ENCODE measurements at regions not wholly inside any gene's neighbourhood (a gene's known extent, or its start where the extent isn't known, plus 50 kb on each side); places are given as distances from the start of the nearest gene placed in this dataset.

- Mint-ChIP-seq H3K27me3 (ENCODE audit: low read depth) (no peaks in the 10 kb centered on the region), H3K9me3 (no peaks in the 10 kb centered on the region), H3K4me3 (no peak overlapping the region), H3K36me3 (ENCODE audit: insufficient read depth in 2 of 2) (no peaks in the 10 kb centered on the region), H3K4me1 (ENCODE audit: low read depth) (no peaks in the 10 kb centered on the region), H3K27ac (no peak overlapping the region)
- DNase-seq (no peak), ATAC-seq (replicated peaks in 1 of 2) (no peak)
These were observed 213.6 kb upstream of the ADARB2 start for GRCh38 chr10:1950803-1951495.

GRCh38 chr10:1947464-1948003 is 210.2 kb upstream of the ADARB2 start:
- Mint-ChIP-seq H3K27ac (no peak overlapping the region), H3K4me3 (no peak overlapping the region), H3K36me3 (ENCODE audit: insufficient read depth in 2 of 2) (no peaks in the 10 kb centered on the region), H3K4me1 (ENCODE audit: low read depth) (peaks cover 9% of the 10 kb centered on the region), H3K27me3 (ENCODE audit: low read depth) (no peaks in the 10 kb centered on the region), H3K9me3 (no peaks in the 10 kb centered on the region)
- no peak for DNase-seq
- no peak for ATAC-seq (replicated peaks in 1 of 2)

- H3K4me3 Mint-ChIP-seq = no peak overlapping the region
- no peaks in the 10 kb centered on the region for H3K9me3 Mint-ChIP-seq
- H3K27ac Mint-ChIP-seq = peak overlapping the region; percentile 25
- no peaks in the 10 kb centered on the region for H3K27me3 Mint-ChIP-seq (ENCODE audit: low read depth)
- H3K36me3 Mint-ChIP-seq (ENCODE audit: insufficient read depth in 2 of 2) = no peaks in the 10 kb centered on the region
- ATAC-seq (replicated peaks in 1 of 2) (no peak), DNase-seq (no peak)
- H3K4me1 Mint-ChIP-seq (ENCODE audit: low read depth) = peaks cover 14% of the 10 kb centered on the region
These were observed 207.2 kb upstream of the ADARB2 start for GRCh38 chr10:1944487-1944886.

GRCh38 chr10:1942478-1942877 is 205.2 kb upstream of the ADARB2 start:
- Mint-ChIP-seq H3K27ac (peak overlapping the region; percentile 39), H3K27me3 (ENCODE audit: low read depth) (no peaks in the 10 kb centered on the region)

GRCh38 chr10:1939016-1939415 is 201.7 kb upstream of the ADARB2 start:
- DNase-seq = peak; percentile 49 to 53
- no peaks in the 10 kb centered on the region for H3K9me3 Mint-ChIP-seq
- no peaks in the 10 kb centered on the region for H3K27me3 Mint-ChIP-seq (ENCODE audit: low read depth)
- H3K36me3 Mint-ChIP-seq (ENCODE audit: insufficient read depth in 2 of 2) = no peaks in the 10 kb centered on the region
- peak overlapping the region; percentile 49 to 72 for H3K4me3 Mint-ChIP-seq
- peaks cover 29% of the 10 kb centered on the region for H3K4me1 Mint-ChIP-seq (ENCODE audit: low read depth)
- H3K27ac Mint-ChIP-seq = peak overlapping the region; percentile 26
- peak; percentile 82 to 87 for ATAC-seq (replicated peaks in 1 of 2)

More at GRCh38 chr10:1942478-1942877, 205.2 kb upstream of the ADARB2 start:
- ATAC-seq (replicated peaks in 1 of 2) (no peak), DNase-seq (no peak)
- Mint-ChIP-seq H3K36me3 (ENCODE audit: insufficient read depth in 2 of 2) (no peaks in the 10 kb centered on the region), H3K4me3 (no peak overlapping the region), H3K9me3 (no peaks in the 10 kb centered on the region), H3K4me1 (ENCODE audit: low read depth) (peaks cover 29% of the 10 kb centered on the region)

GRCh38 chr10:1938317-1938716 is 201.0 kb upstream of the ADARB2 start:
- Mint-ChIP-seq H3K9me3 (no peaks in the 10 kb centered on the region), H3K27ac (no peak overlapping the region), H3K36me3 (ENCODE audit: insufficient read depth in 2 of 2) (no peaks in the 10 kb centered on the region), H3K27me3 (ENCODE audit: low read depth) (no peaks in the 10 kb centered on the region), H3K4me3 (peak overlapping the region; percentile 70 to 72), H3K4me1 (ENCODE audit: low read depth) (peaks cover 28% of the 10 kb centered on the region)
- DNase-seq (peak in 1 of 2 donors; percentile 30), ATAC-seq (replicated peaks in 1 of 2) (peak; percentile 38 to 43)

GRCh38 chr10:1935912-1936311 is 198.6 kb upstream of the ADARB2 start:
- H3K36me3 Mint-ChIP-seq (ENCODE audit: insufficient read depth in 2 of 2) = no peaks in the 10 kb centered on the region
- H3K27me3 Mint-ChIP-seq (ENCODE audit: low read depth) = no peaks in the 10 kb centered on the region
- no peak for ATAC-seq (replicated peaks in 1 of 2)
- peaks cover 24% of the 10 kb centered on the region for H3K4me1 Mint-ChIP-seq (ENCODE audit: low read depth)
- H3K27ac Mint-ChIP-seq = no peak overlapping the region
- no peaks in the 10 kb centered on the region for H3K9me3 Mint-ChIP-seq
- no peak overlapping the region for H3K4me3 Mint-ChIP-seq
- DNase-seq = no peak

- Mint-ChIP-seq H3K27ac (no peak overlapping the region), H3K36me3 (ENCODE audit: insufficient read depth in 2 of 2) (no peaks in the 10 kb centered on the region), H3K4me3 (no peak overlapping the region), H3K9me3 (no peaks in the 10 kb centered on the region), H3K4me1 (ENCODE audit: low read depth) (peaks cover 10% of the 10 kb centered on the region), H3K27me3 (ENCODE audit: low read depth) (no peaks in the 10 kb centered on the region)
- ATAC-seq (replicated peaks in 1 of 2) = no peak
- DNase-seq = no peak
These were observed 195.9 kb upstream of the ADARB2 start for GRCh38 chr10:1933215-1933614.

GRCh38 chr10:1932692-1933094 is 195.4 kb upstream of the ADARB2 start:
- Mint-ChIP-seq H3K9me3 (no peaks in the 10 kb centered on the region), H3K27ac (no peak overlapping the region)

GRCh38 chr10:1928606-1929005 is 191.3 kb upstream of the ADARB2 start:
- Mint-ChIP-seq H3K9me3 (no peaks in the 10 kb centered on the region), H3K4me1 (ENCODE audit: low read depth) (peaks cover 8% of the 10 kb centered on the region), H3K27me3 (ENCODE audit: low read depth) (no peaks in the 10 kb centered on the region), H3K4me3 (no peak overlapping the region), H3K27ac (no peak overlapping the region), H3K36me3 (ENCODE audit: insufficient read depth in 2 of 2) (no peaks in the 10 kb centered on the region)
- DNase-seq (no peak), ATAC-seq (replicated peaks in 1 of 2) (no peak)

More at GRCh38 chr10:1932692-1933094, 195.4 kb upstream of the ADARB2 start:
- DNase-seq = no peak
- peak in 1 of 2 donors; percentile 28 for ATAC-seq (replicated peaks in 1 of 2)
- Mint-ChIP-seq H3K4me3 (peak overlapping the region; percentile 16 to 21), H3K36me3 (ENCODE audit: insufficient read depth in 2 of 2) (no peaks in the 10 kb centered on the region), H3K27me3 (ENCODE audit: low read depth) (no peaks in the 10 kb centered on the region), H3K4me1 (ENCODE audit: low read depth) (peaks cover 8% of the 10 kb centered on the region)

GRCh38 chr10:1923998-1924397 is 186.7 kb upstream of the ADARB2 start:
- no peak overlapping the region for H3K27ac Mint-ChIP-seq
- H3K4me3 Mint-ChIP-seq = no peak overlapping the region
- H3K27me3 Mint-ChIP-seq (ENCODE audit: low read depth) = peaks cover 6% of the 10 kb centered on the region
- peaks cover 8% of the 10 kb centered on the region for H3K4me1 Mint-ChIP-seq (ENCODE audit: low read depth)
- H3K9me3 Mint-ChIP-seq = peaks cover 0 to 1% of the 10 kb centered on the region in 2 donors
- ATAC-seq (replicated peaks in 1 of 2) (no peak), DNase-seq (no peak)
- no peaks in the 10 kb centered on the region for H3K36me3 Mint-ChIP-seq (ENCODE audit: insufficient read depth in 2 of 2)

GRCh38 chr10:1923586-1923985 is 186.3 kb upstream of the ADARB2 start:
- no peak overlapping the region for H3K4me3 Mint-ChIP-seq
- peaks cover 7% of the 10 kb centered on the region for H3K27me3 Mint-ChIP-seq (ENCODE audit: low read depth)
- H3K4me1 Mint-ChIP-seq (ENCODE audit: low read depth) = peaks cover 8% of the 10 kb centered on the region
- ATAC-seq (replicated peaks in 1 of 2) (no peak), DNase-seq (no peak)
- peaks cover 0 to 1% of the 10 kb centered on the region in 2 donors for H3K9me3 Mint-ChIP-seq
- H3K27ac Mint-ChIP-seq = no peak overlapping the region
- H3K36me3 Mint-ChIP-seq (ENCODE audit: insufficient read depth in 2 of 2) = no peaks in the 10 kb centered on the region

- peaks cover 0 to 1% of the 10 kb centered on the region in 2 donors for H3K9me3 Mint-ChIP-seq
- ATAC-seq (replicated peaks in 1 of 2) (no peak), DNase-seq (no peak)
- no peak overlapping the region for H3K27ac Mint-ChIP-seq
- H3K4me1 Mint-ChIP-seq (ENCODE audit: low read depth) = peaks cover 8% of the 10 kb centered on the region
- H3K27me3 Mint-ChIP-seq (ENCODE audit: low read depth) = peaks cover 7% of the 10 kb centered on the region
- H3K4me3 Mint-ChIP-seq = no peak overlapping the region
- H3K36me3 Mint-ChIP-seq (ENCODE audit: insufficient read depth in 2 of 2) = no peaks in the 10 kb centered on the region
These were observed 183.6 kb upstream of the ADARB2 start for GRCh38 chr10:1920941-1921340.

GRCh38 chr10:1920127-1920526 is 182.8 kb upstream of the ADARB2 start:
- H3K4me1 Mint-ChIP-seq (ENCODE audit: low read depth) = peaks cover 8% of the 10 kb centered on the region
- peaks cover 0 to 1% of the 10 kb centered on the region in 2 donors for H3K9me3 Mint-ChIP-seq
- H3K27ac Mint-ChIP-seq = no peak overlapping the region
- H3K27me3 Mint-ChIP-seq (ENCODE audit: low read depth) = peaks cover 7% of the 10 kb centered on the region
- no peak overlapping the region for H3K4me3 Mint-ChIP-seq
- no peak for DNase-seq
- no peaks in the 10 kb centered on the region for H3K36me3 Mint-ChIP-seq (ENCODE audit: insufficient read depth in 2 of 2)
- no peak for ATAC-seq (replicated peaks in 1 of 2)
